Keratinocyte (primary cell): ENCODE measurements at regions not wholly inside any gene's neighbourhood (a gene's known extent, or its start where the extent isn't known, plus 50 kb on each side); places are given as distances from the start of the nearest gene placed in this dataset.

Experiments used
- DNase-seq: peaks from one replicate; pipeline ENCODE4 v3.0.0-alpha.2; 2011; ENCODE audit warnings: low read depth, missing footprints, low spot score
- FAIRE-seq: peaks from 2 replicates; lab custom pipeline; 2011; peaks lifted over from hg19 to GRCh38; lab: Jason Lieb, UNC
- H2AFZ ChIP-seq: 2 replicates; pipeline ENCODE4 v1.6.0; 2012; ENCODE audit warnings: low read length, control low read depth, inconsistent platforms; ENCODE audit not compliant: control insufficient read depth
- H3K27ac ChIP-seq: 2 replicates; pipeline ENCODE4 v1.5.1; 2011; ENCODE audit warnings: low read length; ENCODE audit not compliant: control insufficient read depth, insufficient read depth
- H3K27me3 ChIP-seq: 3 replicates; pipeline ENCODE4 v1.6.0; 2011; ENCODE audit warnings: low read length; ENCODE audit not compliant: control insufficient read depth, insufficient read depth; ENCODE audit errors: extremely low read depth
- H3K36me3 ChIP-seq, 2 experiments: 2 replicates in 1 of 2; 3 replicates in 1 of 2; pipeline ENCODE4 v1.5.1; 2011; ENCODE audit warnings: low read length in 2 of 2, mild to moderate bottlenecking in 1 of 2; ENCODE audit not compliant: control insufficient read depth in 2 of 2, insufficient read depth in 2 of 2; ENCODE audit errors: extremely low read depth in 1 of 2
- H3K4me1 ChIP-seq: 3 replicates; pipeline ENCODE4 v1.5.1; 2011; ENCODE audit warnings: low read length; ENCODE audit not compliant: control insufficient read depth, insufficient read depth; ENCODE audit errors: extremely low read depth
- H3K4me2 ChIP-seq: 3 replicates; pipeline ENCODE4 v1.6.0; 2011; ENCODE audit warnings: low read depth, low read length; ENCODE audit not compliant: control insufficient read depth, insufficient read depth; ENCODE audit errors: extremely low read depth
- H3K4me3 ChIP-seq, 3 experiments: fragments of 200-600 bp in 1 of 3; sonication (generic) in 1 of 3; 2 replicates in 2 of 3; 3 replicates in 1 of 3; pipeline ENCODE4 v1.5.1; 2011 to 2016; ENCODE audit warnings: low read length in 3 of 3, mild to moderate bottlenecking in 3 of 3, control low read depth in 2 of 3, inconsistent platforms in 1 of 3, low read depth in 1 of 3, mixed read lengths in 1 of 3, mixed run types in 1 of 3, moderate library complexity in 1 of 3; ENCODE audit not compliant: control insufficient read depth in 2 of 3, insufficient read depth in 2 of 3; ENCODE audit errors: extremely low read depth in 1 of 3
- H3K79me2 ChIP-seq: 2 replicates; pipeline ENCODE4 v1.6.0; 2012; ENCODE audit warnings: low read length; ENCODE audit not compliant: control insufficient read depth, insufficient read depth
- H3K9ac ChIP-seq: 3 replicates; pipeline ENCODE4 v1.6.0; 2011; ENCODE audit warnings: low read length; ENCODE audit not compliant: control insufficient read depth, insufficient read depth; ENCODE audit errors: extremely low read depth
- H3K9me1 ChIP-seq: 3 replicates; pipeline ENCODE4 v1.6.0; 2011; ENCODE audit warnings: low read length; ENCODE audit not compliant: control insufficient read depth, insufficient read depth; ENCODE audit errors: extremely low read depth
- H3K9me3 ChIP-seq: 2 replicates; pipeline ENCODE4 v1.5.1; 2012; ENCODE audit warnings: low read depth, low read length; ENCODE audit not compliant: control insufficient read depth
- H4K20me1 ChIP-seq: 3 replicates; pipeline ENCODE4 v1.6.0; 2011; ENCODE audit warnings: low read length; ENCODE audit not compliant: control insufficient read depth, insufficient read depth; ENCODE audit errors: extremely low read depth
- EZH2 ChIP-seq: IDR thresholded peaks from one replicate; pipeline ENCODE4 v1.6.1; 2012; ENCODE audit warnings: inconsistent platforms, mild to moderate bottlenecking, low read length, moderate library complexity
- dilution Hi-C: fragments of 300-500 bp; cut with MboI; formaldehyde crosslinking; loops from one replicate; pipeline ENCODE4 v1.7.0; 2020; ENCODE audit warnings: low sequenced_read_pairs; ENCODE audit not compliant: extremely low pct_ligation_motif_present
- TF ChIP-seq, protein P1 (sequence below), 3 experiments: IDR thresholded peaks in 1 of 3; conservative IDR thresholded peaks in 1 of 3; optimal IDR thresholded peaks in 1 of 3; 2 replicates in 2 of 3; 3 replicates in 1 of 3; pipeline versions ENCODE3 to v1.5.1; 2011; ENCODE audit warnings: low read length in 3 of 3, mild to moderate bottlenecking in 3 of 3, moderate library complexity in 2 of 3, control low read depth in 1 of 3, inconsistent platforms in 1 of 3; ENCODE audit not compliant: insufficient read depth in 2 of 3; ENCODE audit errors: extremely low read depth in 1 of 3

DNA sequence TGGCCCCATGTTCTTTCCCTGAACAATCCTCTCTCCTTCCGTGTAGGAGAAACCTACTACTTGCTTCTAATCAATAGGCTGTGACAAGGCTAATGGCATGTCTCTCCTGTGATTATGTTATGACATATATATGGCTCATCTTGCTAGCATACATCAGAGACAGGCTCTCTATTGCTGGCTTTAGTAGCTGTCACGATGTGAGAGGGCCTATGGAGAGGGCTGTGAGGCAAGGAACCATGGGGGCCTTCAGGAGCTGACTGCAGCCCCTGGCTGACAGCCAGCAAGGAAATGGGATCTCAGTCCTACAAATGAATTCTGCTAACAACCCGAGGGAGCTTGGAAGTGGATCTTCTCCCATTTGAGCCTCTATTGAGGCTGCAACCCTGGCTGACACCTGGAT is 96.3 kb downstream of the EOMES start:
- Histone ChIP-seq H3K27ac (no peak overlapping the region), H3K36me3 (no peaks in the 10 kb centered on the region), H3K4me2 (no peak overlapping the region), H3K27me3 (no peaks in the 10 kb centered on the region), H3K9ac (no peak overlapping the region), H2AFZ (no peak overlapping the region), H4K20me1 (no peaks in the 10 kb centered on the region), H3K4me3 (no peak overlapping the region), H3K9me3 (no peaks in the 10 kb centered on the region), H3K79me2 (no peaks in the 10 kb centered on the region), H3K9me1 (no peaks in the 10 kb centered on the region), H3K4me1 (peaks cover 5% of the 10 kb centered on the region)
- FAIRE-seq (no peak), DNase-seq (no peak)
- dilution Hi-C loops = no loop called here
- TF ChIP-seq EZH2 = no peak
- TF ChIP-seq, protein P1, sequence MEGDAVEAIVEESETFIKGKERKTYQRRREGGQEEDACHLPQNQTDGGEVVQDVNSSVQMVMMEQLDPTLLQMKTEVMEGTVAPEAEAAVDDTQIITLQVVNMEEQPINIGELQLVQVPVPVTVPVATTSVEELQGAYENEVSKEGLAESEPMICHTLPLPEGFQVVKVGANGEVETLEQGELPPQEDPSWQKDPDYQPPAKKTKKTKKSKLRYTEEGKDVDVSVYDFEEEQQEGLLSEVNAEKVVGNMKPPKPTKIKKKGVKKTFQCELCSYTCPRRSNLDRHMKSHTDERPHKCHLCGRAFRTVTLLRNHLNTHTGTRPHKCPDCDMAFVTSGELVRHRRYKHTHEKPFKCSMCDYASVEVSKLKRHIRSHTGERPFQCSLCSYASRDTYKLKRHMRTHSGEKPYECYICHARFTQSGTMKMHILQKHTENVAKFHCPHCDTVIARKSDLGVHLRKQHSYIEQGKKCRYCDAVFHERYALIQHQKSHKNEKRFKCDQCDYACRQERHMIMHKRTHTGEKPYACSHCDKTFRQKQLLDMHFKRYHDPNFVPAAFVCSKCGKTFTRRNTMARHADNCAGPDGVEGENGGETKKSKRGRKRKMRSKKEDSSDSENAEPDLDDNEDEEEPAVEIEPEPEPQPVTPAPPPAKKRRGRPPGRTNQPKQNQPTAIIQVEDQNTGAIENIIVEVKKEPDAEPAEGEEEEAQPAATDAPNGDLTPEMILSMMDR (optimal IDR thresholded peaks at IDR 0.05 in 1 of 3, IDR thresholded peaks at IDR 0.05 in 1 of 3, conservative IDR thresholded peaks at IDR 0.05 in 1 of 3; ENCODE audit: extremely low read depth in 1 of 3, insufficient read depth in 2 of 3, low read length in 3 of 3) = no peak

DNA sequence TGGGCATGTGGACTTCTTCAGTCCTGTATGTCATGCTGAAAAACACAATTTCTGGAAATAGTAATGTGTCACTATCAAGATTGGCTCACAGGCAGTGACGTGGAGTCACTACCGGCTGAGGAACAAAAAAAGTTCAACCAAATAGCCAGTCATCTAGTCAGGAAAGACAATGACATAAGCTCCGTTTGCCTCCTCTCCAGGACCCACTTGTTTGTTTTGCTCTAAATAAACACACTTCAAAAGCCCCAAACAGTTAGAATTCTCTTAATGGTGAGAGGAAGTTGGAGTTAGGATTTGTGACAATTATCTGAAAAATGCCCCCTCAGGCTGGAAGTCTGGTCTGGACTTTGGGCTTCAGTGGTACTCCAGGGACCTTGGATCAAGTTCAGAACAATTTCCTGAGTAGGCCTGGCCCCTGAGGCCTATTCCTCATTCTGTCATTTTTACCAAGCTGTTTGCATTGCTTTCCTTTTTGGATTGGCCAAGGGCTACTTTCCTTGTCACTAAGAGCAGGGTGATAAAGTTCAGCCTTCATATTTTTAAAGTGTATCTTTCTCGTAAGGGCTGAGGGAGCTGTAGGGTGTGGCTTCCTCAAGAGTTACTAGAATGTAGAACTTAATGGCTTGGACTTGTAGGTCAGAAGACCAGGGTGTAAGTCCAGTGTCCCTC is 98.9 kb downstream of the EOMES start:
- Histone ChIP-seq H3K9ac (no peak overlapping the region), H3K36me3 (no peaks in the 10 kb centered on the region), H3K4me3 (no peak overlapping the region), H3K79me2 (no peaks in the 10 kb centered on the region), H4K20me1 (no peaks in the 10 kb centered on the region), H2AFZ (no peak overlapping the region), H3K9me3 (no peaks in the 10 kb centered on the region), H3K27me3 (no peaks in the 10 kb centered on the region), H3K27ac (no peak overlapping the region), H3K9me1 (no peaks in the 10 kb centered on the region), H3K4me2 (no peak overlapping the region), H3K4me1 (no peaks in the 10 kb centered on the region)
- dilution Hi-C loops = no loop called here
- TF ChIP-seq EZH2 = no peak
- TF ChIP-seq, protein P1 (optimal IDR thresholded peaks at IDR 0.05 in 1 of 3, IDR thresholded peaks at IDR 0.05 in 1 of 3, conservative IDR thresholded peaks at IDR 0.05 in 1 of 3; ENCODE audit: extremely low read depth in 1 of 3, insufficient read depth in 2 of 3, low read length in 3 of 3) = no peak
- DNase-seq = no peak
- no peak for FAIRE-seq
